ENCODE measurements at regions not wholly inside any gene's neighbourhood (a gene's known extent, or its start where the extent isn't known, plus 50 kb on each side); places are given as distances from the start of the nearest gene placed in this dataset.

- TF ChIP-seq EZH2 (IDR thresholded peaks at IDR 0.05; ENCODE audit: insufficient read depth, poor library complexity, severe bottlenecking) (no peak), EZH2phosphoT487 (IDR thresholded peaks at IDR 0.05; ENCODE audit: insufficient read depth, low read depth) (no peak)
Observed at GRCh38 chr2:122927197-122927596, 1097.9 kb upstream of the CNTNAP5 start.
